ENCODE measurements at regions not wholly inside any gene's neighbourhood (a gene's known extent, or its start where the extent isn't known, plus 50 kb on each side); places are given as distances from the start of the nearest gene placed in this dataset.

- DNase-seq (ENCODE audit: low read depth): no peak
- no peak for TF ChIP-seq CTCF (IDR thresholded peaks at IDR 0.05; ENCODE audit: insufficient read depth, low read length)
- H3K4me3 ChIP-seq (ENCODE audit: low read depth, low read length): no peak overlapping the region
Observed at GRCh38 chr6:21885111-21885510, 291.6 kb downstream of the SOX4 start.

DNA sequence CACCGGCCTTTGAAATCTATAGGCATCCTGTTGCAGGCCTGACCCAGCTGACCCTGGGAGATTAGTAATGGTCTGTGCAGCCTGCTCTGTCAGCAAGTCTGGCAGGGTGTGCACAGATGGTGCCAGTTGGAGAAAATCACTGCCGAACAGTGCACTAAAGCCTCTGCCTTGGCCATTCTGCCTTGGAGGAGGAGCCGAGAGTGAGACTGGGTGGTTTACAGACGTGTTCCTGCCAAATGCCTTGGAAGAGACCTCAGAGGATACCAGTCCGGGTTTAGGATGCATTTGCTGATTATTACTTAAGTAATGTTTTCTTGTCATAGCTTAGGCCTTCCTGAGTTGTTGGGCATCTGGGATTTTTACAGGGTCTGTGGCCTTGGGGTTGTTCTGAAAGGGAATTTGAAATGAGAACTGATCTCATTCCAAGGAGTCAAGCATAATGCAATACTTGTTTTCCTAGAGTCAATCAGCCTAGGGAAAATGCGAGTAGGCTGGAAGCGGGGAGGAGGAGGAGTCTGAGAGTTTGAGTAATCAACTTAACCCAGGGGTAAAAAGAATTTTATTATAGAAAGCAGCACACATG is 292.1 kb downstream of the SOX4 start:
- H3K4me3 ChIP-seq (ENCODE audit: low read depth, low read length): no peak overlapping the region
- DNase-seq (ENCODE audit: low read depth): peak; percentile 93
- no peak for TF ChIP-seq CTCF (IDR thresholded peaks at IDR 0.05; ENCODE audit: insufficient read depth, low read length)

DNA sequence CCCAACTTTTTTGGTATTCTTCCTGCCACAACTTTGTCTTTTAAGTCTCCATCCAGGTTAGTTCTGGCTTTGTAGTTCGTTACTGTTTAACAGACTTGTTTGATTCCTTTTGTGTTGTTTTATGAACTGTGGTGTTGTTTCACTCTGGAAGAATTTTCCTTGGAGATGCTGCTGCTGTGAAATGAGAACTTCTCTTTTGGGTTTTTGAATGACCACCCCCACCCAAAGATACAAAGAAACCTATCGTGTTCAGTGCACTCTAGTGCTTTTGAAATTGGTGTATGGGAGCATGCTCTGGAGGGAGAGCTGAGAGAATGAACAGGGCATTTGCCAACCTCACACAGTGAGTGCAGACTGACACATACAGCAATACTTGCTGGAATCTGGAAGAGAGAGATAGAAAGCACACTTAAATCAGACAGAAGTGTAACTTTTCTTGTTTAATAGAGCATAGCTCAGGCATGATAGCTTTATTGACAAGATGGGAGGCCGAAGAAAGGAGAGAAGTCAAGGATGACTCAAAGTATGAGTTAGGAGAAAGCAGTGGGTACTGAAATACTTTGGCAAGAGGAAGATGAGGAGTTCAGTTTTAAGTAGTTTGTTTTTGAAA is 293.1 kb downstream of the SOX4 start:
- no peak overlapping the region for H3K4me3 ChIP-seq (ENCODE audit: low read depth, low read length)
- DNase-seq (ENCODE audit: low read depth): no peak
- TF ChIP-seq CTCF (IDR thresholded peaks at IDR 0.05; ENCODE audit: insufficient read depth, low read length): no peak

DNA sequence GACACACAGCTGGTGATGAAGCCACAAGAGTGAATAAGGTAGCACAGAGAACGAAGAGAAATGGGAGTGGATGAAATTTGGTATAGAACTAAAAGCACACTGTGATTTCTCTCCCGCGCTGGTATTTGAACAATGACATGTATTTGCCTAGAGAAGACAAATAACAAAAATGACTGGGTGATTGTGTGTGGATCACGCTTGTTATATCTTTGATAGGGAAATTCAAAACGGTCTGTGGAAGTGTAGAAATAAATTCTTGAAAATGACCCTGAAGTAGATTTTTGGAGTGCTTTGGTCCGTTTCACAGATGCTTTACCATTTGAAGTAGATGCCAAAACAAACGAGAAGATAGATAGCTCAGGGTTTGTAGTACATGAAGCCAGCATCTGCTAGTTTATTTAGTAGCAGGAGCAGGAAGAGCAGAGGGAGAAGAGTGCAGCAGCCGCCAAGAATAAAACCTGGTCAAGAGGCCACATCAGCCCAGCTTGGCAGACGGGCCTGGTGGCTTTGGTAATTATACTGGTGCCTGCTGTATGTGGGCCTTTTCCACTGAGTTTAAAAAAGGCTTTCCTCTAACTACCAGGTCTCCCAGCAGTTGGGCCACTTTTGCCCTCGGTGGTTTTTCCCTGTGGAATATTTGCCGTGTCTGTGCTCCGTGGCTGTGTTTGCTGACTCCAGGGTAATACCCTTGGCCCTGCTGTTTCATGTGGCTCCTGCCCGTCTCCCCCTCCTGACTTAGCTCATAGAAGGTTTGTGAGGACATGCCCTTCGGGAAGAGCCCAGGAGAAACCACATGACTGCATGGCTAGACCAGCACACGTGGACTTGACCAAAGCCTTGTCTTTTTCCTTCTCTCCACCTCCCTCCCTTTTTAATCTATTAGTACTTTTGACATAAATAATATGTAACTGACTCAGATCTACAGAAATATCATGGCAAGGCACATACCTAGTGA is 294.0 kb downstream of the SOX4 start:
- H3K4me3 ChIP-seq (ENCODE audit: low read depth, low read length): no peak overlapping the region
- TF ChIP-seq CTCF (IDR thresholded peaks at IDR 0.05; ENCODE audit: insufficient read depth, low read length): no peak
- peak; percentile 85 for DNase-seq (ENCODE audit: low read depth)

GRCh38 chr6:21891080-21891479 is 297.5 kb downstream of the SOX4 start:
- no peak overlapping the region for H3K4me3 ChIP-seq (ENCODE audit: low read depth, low read length)
- TF ChIP-seq CTCF (IDR thresholded peaks at IDR 0.05; ENCODE audit: insufficient read depth, low read length): no peak
- DNase-seq (ENCODE audit: low read depth): no peak

DNA sequence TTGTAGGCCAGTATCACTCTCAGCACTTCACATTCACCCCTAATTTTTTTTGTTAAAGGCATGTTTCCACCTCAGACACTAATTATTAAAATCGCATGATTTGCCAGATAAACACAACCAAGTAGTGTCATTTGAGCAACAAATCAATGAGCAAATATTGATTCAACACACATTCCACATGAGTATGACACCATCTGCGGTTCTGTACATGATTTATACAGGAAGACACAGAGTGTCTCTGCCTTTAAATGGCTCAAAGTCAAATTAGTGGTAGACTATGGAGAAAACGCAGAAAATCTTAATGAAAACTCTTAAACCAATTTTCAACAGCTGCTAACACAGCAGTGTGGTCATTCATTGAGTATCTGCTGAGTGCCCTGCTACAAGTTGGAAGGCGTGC is 300.2 kb downstream of the SOX4 start:
- DNase-seq (ENCODE audit: low read depth): no peak
- H3K4me3 ChIP-seq (ENCODE audit: low read depth, low read length): no peak overlapping the region
- TF ChIP-seq CTCF (IDR thresholded peaks at IDR 0.05; ENCODE audit: insufficient read depth, low read length): no peak
